ENCODE measurements at regions not wholly inside any gene's neighbourhood (a gene's known extent, or its start where the extent isn't known, plus 50 kb on each side); places are given as distances from the start of the nearest gene placed in this dataset.
"Not testable (repeated sequence)": the region's sequence is repeated elsewhere in the genome, so short reads cannot be mapped to it uniquely, and the experiment has no call there.

DNA sequence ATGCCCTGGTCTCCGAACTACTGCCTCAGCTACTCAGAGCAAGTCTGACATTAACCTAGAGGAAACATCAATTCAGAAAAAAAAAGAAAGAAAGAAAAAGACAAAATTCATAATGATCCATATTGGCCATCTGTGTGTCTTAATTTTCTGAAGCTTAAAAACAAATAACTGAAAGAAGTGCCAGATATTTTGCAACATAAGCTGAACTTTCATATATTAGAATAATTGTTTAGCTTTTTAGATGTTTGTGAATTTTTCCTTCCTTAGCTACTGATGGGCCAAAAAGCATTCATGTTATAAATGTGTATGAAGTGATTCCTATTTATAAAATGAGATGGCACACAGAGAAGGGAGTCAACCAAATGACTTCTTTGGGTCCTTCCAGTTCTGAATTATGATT lies 555.0 kb upstream of the CHAC2 start:
- no peak overlapping the region for H3K27ac Mint-ChIP-seq
- H3K27me3 Mint-ChIP-seq, result no peaks in the 10 kb centered on the region
- H3K4me3 Mint-ChIP-seq, result no peak overlapping the region
- no peaks in the 10 kb centered on the region for H3K36me3 Mint-ChIP-seq
- peaks cover 8% of the 10 kb centered on the region for H3K9me3 Mint-ChIP-seq (ENCODE audit: low read depth)
- CTCF ChIA-PET, result no interaction called here
- ATAC-seq (no peak), DNase-seq (no peak)
- H3K4me1 Mint-ChIP-seq, result no peaks in the 10 kb centered on the region

GRCh38 chr2:53211201-53211774 lies 556.3 kb upstream of the CHAC2 start:
- DNase-seq (no peak), ATAC-seq (no peak)
- no peaks in the 10 kb centered on the region for H3K36me3 Mint-ChIP-seq
- no peaks in the 10 kb centered on the region for H3K27me3 Mint-ChIP-seq
- CTCF ChIA-PET, result no interaction called here
- no peak overlapping the region for H3K4me3 Mint-ChIP-seq
- no peaks in the 10 kb centered on the region for H3K4me1 Mint-ChIP-seq
- H3K9me3 Mint-ChIP-seq (ENCODE audit: low read depth), result peaks cover 8% of the 10 kb centered on the region
- H3K27ac Mint-ChIP-seq, result no peak overlapping the region

GRCh38 chr2:53210538-53210937 lies 557.1 kb upstream of the CHAC2 start:
- Mint-ChIP-seq H3K27me3 (no peaks in the 10 kb centered on the region), H3K9me3 (ENCODE audit: low read depth) (peaks cover 8% of the 10 kb centered on the region), H3K4me3 (no peak overlapping the region), H3K36me3 (no peaks in the 10 kb centered on the region), H3K27ac (no peak overlapping the region), H3K4me1 (no peaks in the 10 kb centered on the region)
- CTCF ChIA-PET, result no interaction called here
- no peak for DNase-seq
- ATAC-seq, result no peak

- ATAC-seq, result no peak
- Mint-ChIP-seq H3K9me3 (ENCODE audit: low read depth) (peaks cover 5% of the 10 kb centered on the region), H3K27me3 (no peaks in the 10 kb centered on the region), H3K4me1 (no peaks in the 10 kb centered on the region), H3K4me3 (no peak overlapping the region), H3K27ac (no peak overlapping the region), H3K36me3 (no peaks in the 10 kb centered on the region)
- DNase-seq, result no peak
- CTCF ChIA-PET, result no interaction called here
These were observed 557.7 kb upstream of the CHAC2 start for GRCh38 chr2:53209679-53210458.

DNA sequence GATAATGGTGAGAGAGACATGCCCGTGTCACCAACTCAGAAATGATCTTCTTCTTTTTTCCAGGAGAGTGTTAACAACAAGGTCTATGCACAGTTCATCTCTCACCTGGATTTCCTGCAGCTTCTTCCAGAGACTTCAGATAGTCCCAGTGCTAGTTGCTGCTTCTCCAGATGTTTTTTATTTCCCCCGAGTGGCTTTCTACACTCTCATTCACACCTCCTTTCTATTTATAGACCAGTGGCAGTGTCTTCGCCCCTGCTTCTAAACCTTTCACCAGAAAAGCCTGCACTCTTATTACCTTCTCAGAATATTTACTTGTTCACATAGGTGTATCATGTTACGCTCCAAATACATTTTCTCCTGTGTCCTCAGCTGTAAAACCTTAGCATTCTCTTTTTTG lies 558.8 kb upstream of the CHAC2 start:
- Mint-ChIP-seq H3K27me3 (no peaks in the 10 kb centered on the region), H3K4me3 (no peak overlapping the region), H3K36me3 (no peaks in the 10 kb centered on the region), H3K9me3 (ENCODE audit: low read depth) (no peaks in the 10 kb centered on the region), H3K27ac (no peak overlapping the region), H3K4me1 (no peaks in the 10 kb centered on the region)
- DNase-seq (no peak), ATAC-seq (no peak)
- CTCF ChIA-PET, result no interaction called here

DNA sequence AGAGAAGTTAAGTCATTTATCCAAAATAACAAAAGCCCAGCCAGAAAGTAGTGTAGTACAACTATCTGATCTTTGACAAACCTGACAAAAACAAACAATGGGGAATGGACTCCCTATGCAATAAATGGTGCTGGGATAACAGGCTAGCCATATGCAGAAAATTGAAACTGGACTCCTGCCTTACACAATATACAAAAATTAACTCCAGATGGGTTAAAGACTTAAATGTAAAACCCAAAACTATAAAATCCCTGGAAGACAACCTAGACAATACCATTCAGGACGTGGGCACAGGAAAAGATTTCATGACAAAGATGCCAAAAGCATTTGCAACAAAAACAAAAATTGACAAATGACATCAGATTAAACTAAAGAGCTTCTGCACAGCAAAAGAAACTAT lies 561.4 kb upstream of the CHAC2 start:
- CTCF ChIA-PET, result not testable (repeated sequence)

DNA sequence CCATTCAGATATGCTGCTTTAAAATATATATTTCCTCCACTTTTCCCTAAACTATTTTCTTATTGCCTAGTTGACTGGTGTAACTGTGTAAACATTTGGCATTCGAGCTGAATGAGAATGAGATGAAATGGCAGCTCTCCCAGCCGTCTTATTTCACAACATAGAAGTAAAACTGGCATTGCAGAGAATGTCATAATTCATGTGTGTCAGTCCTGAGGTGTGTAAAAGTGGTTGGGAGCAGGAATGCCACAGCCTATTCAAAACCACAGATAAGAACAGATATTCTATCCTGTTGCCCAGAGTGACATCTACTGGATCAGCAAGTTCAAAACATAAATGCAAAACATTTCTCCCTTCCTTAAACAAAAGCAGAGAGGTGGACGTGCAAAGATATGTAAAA lies 565.5 kb upstream of the CHAC2 start:
- Mint-ChIP-seq H3K9me3 (ENCODE audit: low read depth) (no peaks in the 10 kb centered on the region), H3K4me3 (no peak overlapping the region), H3K4me1 (no peaks in the 10 kb centered on the region), H3K36me3 (no peaks in the 10 kb centered on the region), H3K27ac (no peak overlapping the region), H3K27me3 (no peaks in the 10 kb centered on the region)
- CTCF ChIA-PET, result no interaction called here
- DNase-seq (no peak), ATAC-seq (no peak)

More for the DNA sequence above, 561.4 kb upstream of the CHAC2 start:
- not testable (repeated sequence) for H3K4me3 Mint-ChIP-seq; H3K36me3 Mint-ChIP-seq; H3K9me3 Mint-ChIP-seq (ENCODE audit: low read depth); DNase-seq; H3K4me1 Mint-ChIP-seq; H3K27me3 Mint-ChIP-seq; ATAC-seq; H3K27ac Mint-ChIP-seq

DNA sequence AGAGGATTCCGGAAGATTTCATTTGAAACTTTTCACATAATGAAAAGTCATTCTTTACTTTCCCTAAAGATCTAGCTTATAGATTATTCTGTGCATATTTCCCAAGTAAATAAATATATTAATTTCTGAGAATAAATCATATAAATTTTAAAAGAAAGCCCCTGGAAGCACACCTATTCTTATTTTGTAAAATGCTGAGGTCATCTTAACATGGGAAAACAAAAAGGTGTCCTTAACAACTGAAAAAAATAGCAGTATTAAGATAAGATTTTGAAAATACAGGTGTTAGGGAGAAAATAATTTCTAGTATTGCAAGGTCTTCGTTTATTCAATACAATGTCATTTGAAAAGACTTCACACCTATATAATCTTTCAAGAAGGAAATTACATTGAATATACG lies 567.5 kb upstream of the CHAC2 start:
- H3K4me3 Mint-ChIP-seq, result no peak overlapping the region
- no peaks in the 10 kb centered on the region for H3K36me3 Mint-ChIP-seq
- no peaks in the 10 kb centered on the region for H3K4me1 Mint-ChIP-seq
- H3K9me3 Mint-ChIP-seq (ENCODE audit: low read depth), result no peaks in the 10 kb centered on the region
- CTCF ChIA-PET, result no interaction called here
- no peak overlapping the region for H3K27ac Mint-ChIP-seq
- H3K27me3 Mint-ChIP-seq, result no peaks in the 10 kb centered on the region
- ATAC-seq, result no peak
- DNase-seq, result no peak

- Mint-ChIP-seq H3K4me3 (no peak overlapping the region), H3K4me1 (no peaks in the 10 kb centered on the region), H3K9me3 (ENCODE audit: low read depth) (peaks cover 2% of the 10 kb centered on the region), H3K36me3 (no peaks in the 10 kb centered on the region), H3K27ac (no peak overlapping the region), H3K27me3 (no peaks in the 10 kb centered on the region)
- DNase-seq (no peak), ATAC-seq (no peak)
- CTCF ChIA-PET, result no interaction called here
These were observed 578.6 kb upstream of the CHAC2 start for GRCh38 chr2:53188851-53189510.

DNA sequence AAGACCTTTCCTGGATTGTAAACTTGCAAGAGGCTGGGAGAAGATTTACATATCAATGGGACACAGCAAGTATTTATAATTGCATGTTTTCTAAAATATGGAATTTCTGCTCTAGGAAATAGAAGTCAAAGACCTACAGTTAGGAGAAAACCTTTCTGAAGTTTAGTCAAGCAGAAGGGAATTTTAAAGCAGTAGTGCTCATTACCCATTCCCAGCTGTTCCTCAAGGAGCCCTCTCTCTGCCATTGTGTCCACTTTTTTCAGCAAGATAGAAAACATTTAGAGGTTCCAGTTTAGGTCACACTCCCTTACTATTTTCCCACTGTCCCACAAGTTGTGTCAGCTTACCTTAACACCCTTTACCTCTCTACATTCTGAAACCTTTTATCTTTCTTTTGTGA lies 584.0 kb upstream of the CHAC2 start:
- Mint-ChIP-seq H3K4me1 (no peaks in the 10 kb centered on the region), H3K27ac (no peak overlapping the region), H3K27me3 (no peaks in the 10 kb centered on the region), H3K36me3 (no peaks in the 10 kb centered on the region), H3K4me3 (no peak overlapping the region), H3K9me3 (ENCODE audit: low read depth) (no peaks in the 10 kb centered on the region)
- no peak for DNase-seq
- ATAC-seq, result no peak
- CTCF ChIA-PET, result no interaction called here

- no peaks in the 10 kb centered on the region for H3K4me1 Mint-ChIP-seq
- no peak overlapping the region for H3K27ac Mint-ChIP-seq
- H3K36me3 Mint-ChIP-seq, result no peaks in the 10 kb centered on the region
- H3K27me3 Mint-ChIP-seq, result no peaks in the 10 kb centered on the region
- H3K4me3 Mint-ChIP-seq, result no peak overlapping the region
- no peak for DNase-seq
- H3K9me3 Mint-ChIP-seq (ENCODE audit: low read depth), result no peaks in the 10 kb centered on the region
- ATAC-seq, result no peak
- CTCF ChIA-PET, result no interaction called here
These were observed 585.0 kb upstream of the CHAC2 start for GRCh38 chr2:53182601-53183000.

DNA sequence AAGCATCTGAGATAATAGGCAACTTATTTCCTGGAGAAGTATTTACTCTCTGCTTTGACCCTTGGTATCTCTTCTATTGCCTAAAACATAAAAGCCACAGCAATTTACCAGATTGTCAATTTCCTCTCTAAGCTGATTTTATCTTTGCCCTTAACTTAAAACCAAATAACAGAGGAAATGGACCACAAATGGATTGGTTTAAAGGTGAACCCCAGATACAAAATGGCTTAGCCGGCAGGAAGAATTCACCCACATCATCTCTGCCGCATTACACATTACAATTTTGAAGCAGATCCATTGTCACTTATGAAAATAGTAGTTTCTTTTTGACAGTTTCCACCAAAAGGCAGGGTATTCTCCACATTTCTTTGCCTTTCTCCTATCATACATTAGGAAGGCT lies 585.8 kb upstream of the CHAC2 start:
- Mint-ChIP-seq H3K27ac (no peak overlapping the region), H3K36me3 (no peaks in the 10 kb centered on the region), H3K9me3 (ENCODE audit: low read depth) (no peaks in the 10 kb centered on the region), H3K4me1 (no peaks in the 10 kb centered on the region), H3K4me3 (no peak overlapping the region), H3K27me3 (no peaks in the 10 kb centered on the region)
- ATAC-seq (no peak), DNase-seq (no peak)
- CTCF ChIA-PET, result no interaction called here

DNA sequence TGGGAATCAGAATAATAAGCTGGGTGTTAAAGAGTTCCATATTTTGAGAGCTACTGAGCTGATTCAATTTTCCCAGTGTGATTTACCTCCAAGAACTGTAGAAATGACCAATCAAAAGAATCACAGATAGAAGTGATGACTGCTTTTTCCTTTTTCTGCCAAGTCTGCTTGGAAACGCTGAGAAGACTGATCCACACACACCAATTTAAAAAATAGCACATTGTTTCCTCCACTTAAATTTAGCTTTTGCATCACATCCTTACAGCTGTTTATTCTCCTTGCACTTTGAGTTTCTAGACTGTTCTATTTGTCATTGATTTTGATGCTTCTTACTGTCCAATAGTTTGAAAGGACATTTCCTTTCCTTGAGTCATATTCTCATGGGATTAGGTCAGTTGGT lies 590.3 kb upstream of the CHAC2 start:
- H3K9me3 Mint-ChIP-seq (ENCODE audit: low read depth), result peaks cover 4% of the 10 kb centered on the region
- no peak for ATAC-seq
- CTCF ChIA-PET, result no interaction called here

DNA sequence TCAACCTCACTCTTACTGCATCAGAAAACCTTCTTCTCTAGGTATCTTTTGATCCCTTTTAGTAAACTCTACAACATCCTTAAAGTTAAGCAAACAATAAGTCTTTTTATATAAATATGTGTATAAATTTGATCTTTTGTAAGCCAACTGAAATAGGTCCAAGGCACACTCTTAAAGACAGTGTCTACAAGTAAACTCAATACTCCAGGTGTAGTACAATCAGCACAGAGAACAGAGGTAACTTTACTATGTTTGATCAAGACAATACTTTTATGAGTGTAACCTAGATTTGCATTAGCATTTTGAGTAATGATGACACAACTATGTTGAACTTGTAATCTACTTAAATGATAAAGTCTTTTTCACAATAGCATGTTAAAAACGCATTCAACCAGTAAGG lies 593.1 kb upstream of the CHAC2 start:
- Mint-ChIP-seq H3K27ac (no peak overlapping the region), H3K36me3 (no peaks in the 10 kb centered on the region), H3K27me3 (no peaks in the 10 kb centered on the region), H3K4me1 (no peaks in the 10 kb centered on the region), H3K4me3 (no peak overlapping the region), H3K9me3 (ENCODE audit: low read depth) (peaks cover 4% of the 10 kb centered on the region)
- CTCF ChIA-PET, result no interaction called here
- DNase-seq (no peak), ATAC-seq (no peak)

More for the DNA sequence above, 590.3 kb upstream of the CHAC2 start:
- no peak overlapping the region for H3K4me3 Mint-ChIP-seq
- H3K27ac Mint-ChIP-seq, result no peak overlapping the region
- H3K4me1 Mint-ChIP-seq, result no peaks in the 10 kb centered on the region
- no peaks in the 10 kb centered on the region for H3K36me3 Mint-ChIP-seq
- H3K27me3 Mint-ChIP-seq, result no peaks in the 10 kb centered on the region
- no peak for DNase-seq
